ENCODE measurements at regions not wholly inside any gene's neighbourhood (a gene's known extent, or its start where the extent isn't known, plus 50 kb on each side); places are given as distances from the start of the nearest gene placed in this dataset.

DNA sequence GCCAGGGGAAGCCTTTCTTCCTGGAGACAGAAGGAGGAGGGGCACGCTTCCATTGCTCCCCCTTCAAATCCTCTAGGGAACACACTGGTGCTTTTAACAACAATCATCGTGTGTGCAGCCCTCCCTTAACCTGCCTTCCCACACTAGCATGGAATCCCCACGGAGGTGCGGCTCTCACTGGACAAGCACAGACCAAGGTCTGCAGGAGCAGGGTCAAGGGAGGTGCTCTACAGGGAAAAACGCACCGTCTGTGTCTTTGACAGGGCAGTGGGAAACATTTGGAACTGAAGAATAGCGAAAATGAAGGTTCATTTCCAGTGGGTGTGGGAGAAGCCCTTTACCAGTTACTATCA is 527.1 kb downstream of the QKI start:
- no peak for ATAC-seq

GRCh38 chr6:163940705-163941623 is 526.4 kb downstream of the QKI start:
- Histone ChIP-seq H3K27ac (no peak overlapping the region), H3K4me3 (no peak overlapping the region), H3K4me1 (peaks cover 0 to 9% (median 3%) of the 10 kb centered on the region in 4 donors), H3K9me3 (no peaks in the 10 kb centered on the region), H3K36me3 (no peaks in the 10 kb centered on the region), H3K27me3 (no peaks in the 10 kb centered on the region)
- ATAC-seq (no peak), DNase-seq (no peak)
- TF ChIP-seq POLR2A (IDR thresholded peaks at IDR 0.05), result no peak
- TF ChIP-seq, protein P1, sequence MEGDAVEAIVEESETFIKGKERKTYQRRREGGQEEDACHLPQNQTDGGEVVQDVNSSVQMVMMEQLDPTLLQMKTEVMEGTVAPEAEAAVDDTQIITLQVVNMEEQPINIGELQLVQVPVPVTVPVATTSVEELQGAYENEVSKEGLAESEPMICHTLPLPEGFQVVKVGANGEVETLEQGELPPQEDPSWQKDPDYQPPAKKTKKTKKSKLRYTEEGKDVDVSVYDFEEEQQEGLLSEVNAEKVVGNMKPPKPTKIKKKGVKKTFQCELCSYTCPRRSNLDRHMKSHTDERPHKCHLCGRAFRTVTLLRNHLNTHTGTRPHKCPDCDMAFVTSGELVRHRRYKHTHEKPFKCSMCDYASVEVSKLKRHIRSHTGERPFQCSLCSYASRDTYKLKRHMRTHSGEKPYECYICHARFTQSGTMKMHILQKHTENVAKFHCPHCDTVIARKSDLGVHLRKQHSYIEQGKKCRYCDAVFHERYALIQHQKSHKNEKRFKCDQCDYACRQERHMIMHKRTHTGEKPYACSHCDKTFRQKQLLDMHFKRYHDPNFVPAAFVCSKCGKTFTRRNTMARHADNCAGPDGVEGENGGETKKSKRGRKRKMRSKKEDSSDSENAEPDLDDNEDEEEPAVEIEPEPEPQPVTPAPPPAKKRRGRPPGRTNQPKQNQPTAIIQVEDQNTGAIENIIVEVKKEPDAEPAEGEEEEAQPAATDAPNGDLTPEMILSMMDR (IDR thresholded peaks at IDR 0.05), result no peak
- WGBS (ENCODE audit: insufficient coverage, low coverage, low lambda C conversion rate, missing lambda C conversion rate), result 70% methylated on average over 9 of the region's 10 CpGs
- intact Hi-C loops (cut with DNase I), result no loop called here

More for the DNA sequence above, 527.1 kb downstream of the QKI start:
- TF ChIP-seq, protein P1 (IDR thresholded peaks at IDR 0.05), result no peak
- no peak for TF ChIP-seq POLR2A (IDR thresholded peaks at IDR 0.05)
- Histone ChIP-seq H3K27ac (no peak overlapping the region), H3K4me3 (no peak overlapping the region), H3K36me3 (no peaks in the 10 kb centered on the region), H3K9me3 (no peaks in the 10 kb centered on the region), H3K27me3 (no peaks in the 10 kb centered on the region), H3K4me1 (peaks cover 0 to 9% (median 3%) of the 10 kb centered on the region in 4 donors)
- WGBS (ENCODE audit: insufficient coverage, low coverage, low lambda C conversion rate, missing lambda C conversion rate), result 76% methylated on average over 7 of the region's 7 CpGs
- DNase-seq, result no peak
- intact Hi-C loops (cut with DNase I), result no loop called here

DNA sequence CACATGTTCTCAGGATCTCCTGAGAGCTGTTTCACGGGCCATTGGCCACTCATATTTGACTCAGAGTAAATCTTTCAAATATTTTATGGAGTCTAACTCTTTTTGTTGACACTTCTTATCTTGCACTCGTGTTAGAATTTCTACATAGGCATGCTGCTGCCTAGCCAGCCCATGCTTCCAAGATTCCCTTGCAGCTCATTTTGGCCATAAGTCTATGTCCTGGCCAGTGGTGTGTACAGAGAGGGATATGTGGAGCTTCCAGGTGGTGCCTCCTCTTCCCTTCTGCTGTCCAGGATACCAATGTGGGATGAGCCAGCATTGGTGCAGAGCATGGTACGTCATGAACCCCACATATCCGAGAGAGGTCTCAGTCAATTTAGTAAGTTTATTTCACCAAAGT is 522.6 kb downstream of the QKI start:
- ATAC-seq, result no peak
- intact Hi-C loops (cut with DNase I), result no loop called here
- no peaks in the 10 kb centered on the region for H3K36me3 ChIP-seq
- H3K4me1 ChIP-seq, result peaks cover 0 to 5% (median 0%) of the 10 kb centered on the region in 4 donors
- no peak for DNase-seq
- H3K9me3 ChIP-seq, result no peaks in the 10 kb centered on the region
- H3K27ac ChIP-seq, result no peak overlapping the region
- no peak for TF ChIP-seq POLR2A (IDR thresholded peaks at IDR 0.05)
- TF ChIP-seq, protein P1 (IDR thresholded peaks at IDR 0.05), result no peak
- WGBS (ENCODE audit: insufficient coverage, low coverage, low lambda C conversion rate, missing lambda C conversion rate), result 56% methylated on average over 3 of the region's 4 CpGs
- no peaks in the 10 kb centered on the region for H3K27me3 ChIP-seq
- H3K4me3 ChIP-seq, result no peak overlapping the region

DNA sequence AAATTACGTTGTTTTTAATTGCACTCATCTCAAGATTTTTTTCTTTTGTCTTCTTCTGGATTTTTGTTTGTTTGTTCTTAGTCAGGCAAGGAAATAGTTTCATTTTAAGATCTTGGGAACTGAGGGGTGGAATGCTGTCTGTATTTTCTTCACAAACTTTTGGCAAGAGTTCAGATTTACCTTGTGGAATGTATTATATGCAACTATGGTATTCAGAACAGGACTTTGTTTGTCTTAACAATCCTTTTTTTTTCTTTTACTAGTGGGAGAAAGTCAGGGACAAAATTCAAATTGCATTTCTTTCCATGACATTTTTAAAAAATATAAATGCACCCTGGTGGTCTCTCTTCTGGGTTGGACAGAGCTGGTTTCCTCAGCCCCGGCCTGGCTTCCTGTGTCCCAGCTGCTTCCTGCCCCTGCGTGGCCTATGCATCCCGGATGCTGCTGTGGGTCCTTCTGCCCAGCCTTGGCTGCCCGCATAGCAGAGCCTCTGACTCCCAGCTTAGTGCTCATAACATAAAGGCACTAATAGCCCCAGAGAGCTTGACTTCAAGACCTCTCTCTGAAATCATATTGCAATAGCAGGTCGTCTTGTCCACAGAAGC is 520.7 kb downstream of the QKI start:
- Histone ChIP-seq H3K4me3 (no peak overlapping the region), H3K36me3 (no peaks in the 10 kb centered on the region), H3K4me1 (no peaks in the 10 kb centered on the region), H3K27ac (no peak overlapping the region), H3K9me3 (no peaks in the 10 kb centered on the region), H3K27me3 (no peaks in the 10 kb centered on the region)
- 51% methylated on average over 4 of the region's 6 CpGs for WGBS (ENCODE audit: insufficient coverage, low coverage, low lambda C conversion rate, missing lambda C conversion rate)
- DNase-seq, result no peak
- no peak for TF ChIP-seq POLR2A (IDR thresholded peaks at IDR 0.05)
- TF ChIP-seq, protein P1 (IDR thresholded peaks at IDR 0.05), result no peak
- intact Hi-C loops (cut with DNase I), result no loop called here
- peak; percentile 53 to 85 (median 64) for ATAC-seq
